OCI-LY3 (cell line): ENCODE measurements at regions not wholly inside any gene's neighbourhood (a gene's known extent, or its start where the extent isn't known, plus 50 kb on each side); places are given as distances from the start of the nearest gene placed in this dataset.

ENCODE experiments used
- EZH2phosphoT487 ChIP-seq: fragments of 200-600 bp; shearing (Covaris generic); IDR thresholded peaks from 2 replicates; pipeline ENCODE4 v1.6.1; 2018; ENCODE audit warnings: antibody characterized with exemption, mixed run types, low read depth
- TF ChIP-seq, protein P1 (sequence below): fragments of 200-600, 300-600 bp; sonication (generic); IDR thresholded peaks from 2 replicates; pipeline ENCODE4 v1.5.1; 2014; ENCODE audit warnings: antibody characterized with exemption, low read length, low read depth

DNA sequence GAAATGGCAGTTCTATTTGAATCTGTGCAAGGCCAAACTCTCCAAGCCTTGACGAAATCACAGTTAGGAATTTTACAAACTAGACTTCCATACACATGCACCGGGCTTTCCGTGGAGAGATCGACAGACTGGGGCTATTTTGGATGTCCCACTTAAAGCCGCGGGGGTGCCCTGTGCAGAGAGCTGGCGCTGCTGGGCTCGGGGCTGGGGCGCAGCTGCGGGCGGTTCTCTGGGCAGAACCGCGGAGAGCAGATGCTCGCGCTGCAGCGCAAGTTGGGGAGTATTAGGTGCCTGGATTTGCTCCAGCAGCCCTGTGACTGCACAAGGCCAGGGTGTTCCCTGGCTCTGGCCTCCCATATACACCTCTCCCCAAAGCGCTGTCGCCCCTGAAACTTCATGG, 67.2 kb downstream of the SPATA19 start:
- TF ChIP-seq, protein P1, sequence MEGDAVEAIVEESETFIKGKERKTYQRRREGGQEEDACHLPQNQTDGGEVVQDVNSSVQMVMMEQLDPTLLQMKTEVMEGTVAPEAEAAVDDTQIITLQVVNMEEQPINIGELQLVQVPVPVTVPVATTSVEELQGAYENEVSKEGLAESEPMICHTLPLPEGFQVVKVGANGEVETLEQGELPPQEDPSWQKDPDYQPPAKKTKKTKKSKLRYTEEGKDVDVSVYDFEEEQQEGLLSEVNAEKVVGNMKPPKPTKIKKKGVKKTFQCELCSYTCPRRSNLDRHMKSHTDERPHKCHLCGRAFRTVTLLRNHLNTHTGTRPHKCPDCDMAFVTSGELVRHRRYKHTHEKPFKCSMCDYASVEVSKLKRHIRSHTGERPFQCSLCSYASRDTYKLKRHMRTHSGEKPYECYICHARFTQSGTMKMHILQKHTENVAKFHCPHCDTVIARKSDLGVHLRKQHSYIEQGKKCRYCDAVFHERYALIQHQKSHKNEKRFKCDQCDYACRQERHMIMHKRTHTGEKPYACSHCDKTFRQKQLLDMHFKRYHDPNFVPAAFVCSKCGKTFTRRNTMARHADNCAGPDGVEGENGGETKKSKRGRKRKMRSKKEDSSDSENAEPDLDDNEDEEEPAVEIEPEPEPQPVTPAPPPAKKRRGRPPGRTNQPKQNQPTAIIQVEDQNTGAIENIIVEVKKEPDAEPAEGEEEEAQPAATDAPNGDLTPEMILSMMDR: no peak
- no peak for TF ChIP-seq EZH2phosphoT487
